Pons (tissue), 1 donor: ENCODE measurements at regions not wholly inside any gene's neighbourhood (a gene's known extent, or its start where the extent isn't known, plus 50 kb on each side); places are given as distances from the start of the nearest gene placed in this dataset.
A peak's percentile ranks its signal among the peaks of the same experiment; 100 is the strongest.
"Not testable (repeated sequence)": the region's sequence is repeated elsewhere in the genome, so short reads cannot be mapped to it uniquely, and the experiment has no call there.

Experiments used
- DNase-seq: peaks from one replicate; pipeline ENCODE4 v3.0.0-alpha.2; 2016; ENCODE audit warnings: low spot score

GRCh38 chr2:132272713-132273112 lies 111.0 kb upstream of the ANKRD30BL start:
- no peak for DNase-seq

- not testable (repeated sequence) for DNase-seq
Measured at GRCh38 chr2:132273585-132273984, 111.8 kb upstream of the ANKRD30BL start.

DNA sequence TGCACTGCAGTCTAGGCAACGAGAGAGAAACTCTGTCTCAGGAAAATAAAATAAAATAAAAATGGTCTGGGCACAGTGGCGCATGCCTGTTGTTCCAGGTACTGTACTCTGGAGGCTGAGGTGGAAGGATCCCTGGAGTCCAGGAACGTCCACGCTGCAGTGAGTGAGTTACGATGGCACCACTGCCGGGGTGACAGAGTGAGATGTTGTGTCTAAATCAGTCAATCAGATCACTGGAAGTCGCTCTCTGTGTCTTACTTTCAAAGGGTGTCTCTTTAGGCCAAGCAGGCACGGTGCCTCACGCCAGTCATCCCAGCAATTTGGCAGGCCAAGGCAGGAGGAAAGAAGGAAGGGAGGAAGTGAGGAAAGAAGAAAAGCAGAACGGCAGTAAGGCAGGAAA lies 112.2 kb upstream of the ANKRD30BL start:
- DNase-seq: no peak

- DNase-seq: no peak
Measured at GRCh38 chr2:132275396-132275795, 113.6 kb upstream of the ANKRD30BL start.

DNA sequence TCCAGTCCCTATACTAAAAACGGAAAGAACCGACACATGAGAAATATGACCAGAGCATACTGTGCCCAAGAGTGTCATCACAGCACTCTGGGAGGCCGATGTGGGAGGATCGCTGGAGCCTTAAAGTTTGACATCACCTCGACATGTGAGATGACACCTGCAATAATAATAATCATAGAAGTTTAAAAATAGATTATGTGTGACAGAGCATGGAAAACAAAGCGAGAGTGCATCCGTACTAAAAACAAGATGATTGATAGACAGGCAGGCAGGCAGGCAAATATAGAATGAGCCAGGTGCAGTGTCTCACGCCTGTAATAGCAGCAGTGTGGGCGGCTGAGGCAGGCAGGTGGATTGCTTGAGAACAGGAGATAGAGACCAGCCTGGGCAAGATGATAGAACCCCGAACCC lies 114.8 kb upstream of the ANKRD30BL start:
- no peak for DNase-seq

DNA sequence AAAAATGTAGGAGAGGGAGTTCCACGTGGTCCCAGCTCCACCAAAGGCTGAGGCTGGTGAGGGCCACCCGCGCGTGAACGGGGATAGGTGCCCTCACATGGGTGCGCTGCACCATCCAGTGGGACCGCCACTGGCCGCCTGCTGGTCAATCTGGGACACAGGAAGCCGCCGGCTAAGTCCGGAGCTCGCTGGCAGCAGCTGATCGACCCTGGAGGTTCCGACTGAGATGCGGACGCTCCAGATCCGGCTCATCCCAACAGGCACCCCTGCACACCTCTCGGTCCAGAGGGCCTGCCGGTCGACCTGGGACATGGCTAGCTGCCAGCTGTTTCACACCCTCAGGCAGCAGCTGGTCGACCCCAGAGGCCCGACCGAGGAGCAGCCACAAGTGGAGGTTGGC lies 116.5 kb upstream of the ANKRD30BL start:
- DNase-seq: no peak

DNA sequence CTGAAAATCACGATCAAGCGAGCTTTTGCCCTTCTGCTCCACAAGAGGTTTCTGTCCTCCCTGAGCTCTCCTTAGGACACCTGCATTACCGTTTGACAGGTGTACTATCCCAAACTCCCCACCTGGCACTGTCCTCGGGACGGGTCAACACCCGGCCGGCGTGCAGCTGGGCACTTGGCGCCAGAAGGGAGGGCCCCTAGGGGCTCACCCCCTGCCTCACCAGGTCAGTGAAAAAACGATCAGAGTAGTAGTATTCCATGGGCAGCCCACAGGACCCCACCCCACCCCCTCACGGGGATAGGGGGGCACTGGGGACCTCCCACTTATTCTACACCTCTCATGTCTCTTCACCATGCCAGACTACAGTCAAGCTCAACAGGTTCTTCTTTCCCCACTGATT lies 117.6 kb upstream of the ANKRD30BL start:
- DNase-seq: no peak

- DNase-seq: no peak
Measured at GRCh38 chr2:132279930-132280615, 118.3 kb upstream of the ANKRD30BL start.

- no peak for DNase-seq
Measured at GRCh38 chr2:132280912-132281311, 119.2 kb upstream of the ANKRD30BL start.

DNA sequence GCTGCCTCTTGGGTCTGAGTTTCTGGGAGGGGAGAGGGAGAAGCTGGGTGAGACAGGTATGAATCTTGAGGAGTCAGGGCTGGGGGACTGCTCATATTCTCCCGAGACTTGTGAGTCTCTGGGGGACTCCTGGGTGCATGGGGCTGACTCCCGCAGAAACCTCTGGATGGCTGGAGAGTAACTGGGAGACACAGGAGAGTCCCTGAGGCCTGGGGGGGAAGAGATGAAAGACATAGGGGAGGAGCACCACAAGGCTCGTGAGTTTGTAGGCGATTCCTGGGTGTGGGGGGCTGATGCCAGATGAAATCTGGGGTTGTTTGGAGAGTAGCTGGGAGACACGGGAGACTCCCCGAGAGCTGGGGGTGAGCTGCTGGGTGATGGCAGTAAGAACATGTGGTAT lies 120.4 kb upstream of the ANKRD30BL start:
- DNase-seq: not testable (repeated sequence)

GRCh38 chr2:132282911-132283310 lies 121.2 kb upstream of the ANKRD30BL start:
- no peak for DNase-seq

- DNase-seq: not testable (repeated sequence)
Measured at GRCh38 chr2:132286289-132286911, 124.6 kb upstream of the ANKRD30BL start.

- not testable (repeated sequence) for DNase-seq
Measured at GRCh38 chr2:132287910-132288309, 126.2 kb upstream of the ANKRD30BL start.

DNA sequence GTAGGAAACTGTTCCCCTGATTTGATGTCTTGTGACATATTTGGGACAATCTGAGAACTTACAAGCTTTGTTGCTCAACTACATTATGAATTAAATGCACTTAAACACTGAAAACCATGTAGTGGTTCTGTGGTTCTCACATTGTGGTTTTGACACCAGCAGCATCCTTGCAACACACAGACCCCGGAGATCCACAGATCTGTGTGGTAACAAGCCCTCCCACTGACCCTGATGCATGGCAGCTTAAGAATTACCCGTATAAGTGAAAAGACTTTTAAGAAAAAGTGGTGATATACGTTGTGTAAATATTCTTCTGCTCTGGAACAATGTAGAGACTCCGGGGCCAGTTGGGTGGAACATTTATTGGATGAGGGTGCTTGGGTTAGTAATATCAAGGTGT lies 127.4 kb upstream of the ANKRD30BL start:
- DNase-seq: not testable (repeated sequence)

- DNase-seq: not testable (repeated sequence)
Measured at GRCh38 chr2:132289812-132290211, 126.8 kb upstream of the GPR39 start.

GRCh38 chr2:132300592-132301378 lies 115.8 kb upstream of the GPR39 start:
- DNase-seq: not testable (repeated sequence)

DNA sequence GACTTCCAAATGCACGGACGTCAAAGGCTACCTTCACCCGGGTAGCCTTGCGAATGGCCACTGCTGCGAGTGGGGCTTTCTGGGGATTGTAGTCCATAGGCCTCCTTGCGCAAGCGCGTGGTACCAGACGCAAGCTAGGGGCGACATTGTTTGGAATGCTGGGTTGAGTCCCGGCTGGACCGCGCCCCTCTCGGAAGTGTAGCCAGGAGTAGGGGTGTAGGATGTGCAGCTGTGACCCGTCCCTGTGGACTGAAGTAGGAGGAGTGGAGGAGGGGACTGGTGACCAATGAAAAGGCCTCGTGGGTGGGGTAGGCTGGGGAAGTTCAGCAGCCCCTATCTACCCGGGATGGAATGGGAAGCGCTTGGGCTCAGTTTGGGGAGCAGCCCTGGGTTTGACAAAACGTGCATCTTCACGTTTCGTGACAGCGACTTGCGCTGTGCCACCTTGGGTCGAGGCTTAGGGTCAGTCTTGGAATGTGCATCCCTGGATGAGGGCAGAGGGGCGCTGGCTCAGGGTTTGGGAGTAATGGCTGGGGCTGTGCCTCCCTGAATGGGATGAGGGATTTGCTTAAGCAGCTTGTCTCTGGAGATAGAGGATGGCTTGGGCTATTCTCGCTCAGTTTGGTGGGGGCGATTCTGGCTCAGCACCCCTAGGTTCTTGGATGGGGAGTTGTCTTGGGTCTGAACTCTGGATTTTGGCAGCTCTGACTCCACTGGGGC lies 111.8 kb upstream of the GPR39 start:
- DNase-seq: peak; percentile 81

DNA sequence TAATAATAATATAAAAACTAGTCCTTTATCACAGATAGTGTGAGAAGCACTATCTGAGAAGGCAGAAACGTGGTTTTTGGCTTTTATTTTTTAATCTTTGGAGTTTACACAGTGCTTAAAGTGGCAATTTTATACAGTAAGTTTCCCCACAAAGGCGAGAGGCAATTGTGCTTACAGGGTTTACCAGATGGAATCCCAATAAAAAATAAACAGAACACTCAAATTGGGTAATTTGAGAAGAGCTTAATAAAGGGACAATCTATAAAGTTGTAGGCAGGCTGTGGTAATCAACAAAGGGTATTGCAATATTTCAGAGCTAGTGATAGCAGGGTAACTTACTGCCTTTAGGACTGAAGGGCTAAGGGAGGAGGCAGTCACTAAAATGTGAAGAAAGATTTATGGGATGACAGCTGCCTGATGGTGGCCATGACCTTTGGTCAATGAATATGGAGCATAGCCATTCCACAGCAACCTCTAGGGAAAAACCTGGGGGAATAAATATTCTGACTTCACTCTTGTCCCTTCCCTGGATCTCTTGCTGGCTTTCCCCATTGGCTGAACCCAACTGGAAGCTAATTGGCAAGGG lies 108.9 kb upstream of the GPR39 start:
- DNase-seq: not testable (repeated sequence)

- DNase-seq: not testable (repeated sequence)
Measured at GRCh38 chr2:132309203-132309602, 107.4 kb upstream of the GPR39 start.

DNA sequence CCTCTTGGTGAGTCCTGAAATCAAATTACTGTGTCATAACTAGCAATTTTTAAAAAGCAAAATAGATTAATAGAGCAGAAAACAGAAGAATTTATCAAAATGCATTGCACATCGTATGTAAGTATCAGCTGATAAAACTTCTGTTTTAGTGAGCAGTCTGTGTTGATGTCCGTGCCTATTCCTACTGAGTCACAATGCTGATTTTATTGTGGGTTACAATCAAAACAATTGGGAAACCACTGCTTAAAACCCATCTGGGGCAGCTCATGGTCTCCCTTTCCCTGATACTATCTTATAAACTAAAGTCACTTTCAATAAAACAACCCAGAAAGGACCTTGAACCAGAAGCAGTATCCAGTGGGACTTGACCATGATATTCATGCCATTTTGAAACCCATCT lies 101.1 kb upstream of the GPR39 start:
- DNase-seq: not testable (repeated sequence)

DNA sequence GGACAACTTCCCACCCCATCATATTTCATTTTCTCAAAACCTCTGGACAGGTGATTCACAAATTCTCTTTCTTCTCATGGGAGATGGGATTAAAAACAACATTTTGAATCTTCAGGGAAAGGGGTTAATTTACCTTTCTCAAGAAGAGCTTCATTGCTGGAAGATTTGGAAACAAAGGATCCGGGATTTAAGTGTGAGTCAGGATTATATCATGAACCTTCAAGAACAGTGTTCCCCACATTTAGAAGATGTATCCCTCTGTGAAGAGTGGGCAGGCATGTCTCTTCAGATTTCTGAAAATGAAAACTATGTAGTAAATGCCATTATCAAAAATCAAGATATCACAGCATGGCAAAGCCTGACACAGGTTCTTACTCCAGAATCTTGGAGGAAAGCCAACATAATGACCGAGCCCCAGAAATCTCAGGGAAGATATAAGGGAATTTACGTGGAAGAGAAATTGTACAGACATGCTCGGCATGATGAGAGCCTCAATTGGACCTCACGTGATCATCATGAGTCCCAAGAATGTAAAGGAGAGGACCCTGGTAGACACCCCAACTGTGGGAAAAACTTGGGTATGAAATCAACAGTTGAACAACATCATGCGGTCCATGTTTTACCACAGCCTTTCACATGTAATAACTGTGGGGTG lies 99.5 kb upstream of the GPR39 start:
- DNase-seq: not testable (repeated sequence)
